ENCODE measurements at regions not wholly inside any gene's neighbourhood (a gene's known extent, or its start where the extent isn't known, plus 50 kb on each side); places are given as distances from the start of the nearest gene placed in this dataset.
"Not testable (repeated sequence)": the region's sequence is repeated elsewhere in the genome, so short reads cannot be mapped to it uniquely, and the experiment has no call there.

DNA sequence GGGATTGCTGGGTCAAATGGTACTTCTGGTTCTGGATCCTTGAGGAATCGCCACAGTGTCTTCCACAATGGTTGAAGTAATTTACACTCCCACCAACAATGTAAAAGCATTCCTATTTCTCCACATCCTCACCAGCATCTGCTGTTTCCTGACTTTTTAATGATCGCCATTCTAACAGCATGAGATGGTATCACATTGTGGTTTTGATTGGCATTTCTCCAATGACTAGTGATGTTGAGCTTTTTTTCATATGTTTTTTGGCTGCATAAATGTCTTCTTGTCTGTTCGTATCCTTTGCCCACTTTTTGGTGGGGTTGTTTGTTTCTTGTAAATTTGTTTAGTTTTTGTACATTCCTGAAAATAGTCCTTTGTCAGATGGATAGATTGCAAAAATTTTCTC lies 2125.7 kb downstream of the PCDH9 start:
- TF ChIP-seq, protein P1, sequence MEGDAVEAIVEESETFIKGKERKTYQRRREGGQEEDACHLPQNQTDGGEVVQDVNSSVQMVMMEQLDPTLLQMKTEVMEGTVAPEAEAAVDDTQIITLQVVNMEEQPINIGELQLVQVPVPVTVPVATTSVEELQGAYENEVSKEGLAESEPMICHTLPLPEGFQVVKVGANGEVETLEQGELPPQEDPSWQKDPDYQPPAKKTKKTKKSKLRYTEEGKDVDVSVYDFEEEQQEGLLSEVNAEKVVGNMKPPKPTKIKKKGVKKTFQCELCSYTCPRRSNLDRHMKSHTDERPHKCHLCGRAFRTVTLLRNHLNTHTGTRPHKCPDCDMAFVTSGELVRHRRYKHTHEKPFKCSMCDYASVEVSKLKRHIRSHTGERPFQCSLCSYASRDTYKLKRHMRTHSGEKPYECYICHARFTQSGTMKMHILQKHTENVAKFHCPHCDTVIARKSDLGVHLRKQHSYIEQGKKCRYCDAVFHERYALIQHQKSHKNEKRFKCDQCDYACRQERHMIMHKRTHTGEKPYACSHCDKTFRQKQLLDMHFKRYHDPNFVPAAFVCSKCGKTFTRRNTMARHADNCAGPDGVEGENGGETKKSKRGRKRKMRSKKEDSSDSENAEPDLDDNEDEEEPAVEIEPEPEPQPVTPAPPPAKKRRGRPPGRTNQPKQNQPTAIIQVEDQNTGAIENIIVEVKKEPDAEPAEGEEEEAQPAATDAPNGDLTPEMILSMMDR (IDR thresholded peaks at IDR 0.05): not testable (repeated sequence)
- not testable (repeated sequence) for TF ChIP-seq POLR2A (IDR thresholded peaks at IDR 0.05)

All from ovary (tissue), 3 donors.